Left ventricle myocardium inferior (tissue), 1 donor: ENCODE measurements at regions not wholly inside any gene's neighbourhood (a gene's known extent, or its start where the extent isn't known, plus 50 kb on each side); places are given as distances from the start of the nearest gene placed in this dataset.

Experiments
- DNase-seq: peaks from one replicate; pipeline ENCODE4 v3.0.0-alpha.2; 2020
- H3K27ac ChIP-seq: fragments of 200-600 bp; replicated peaks from 2 replicates; pipeline ENCODE4 v1.8.0; 2021
- H3K27me3 ChIP-seq: fragments of 200-600 bp; 2 replicates; pipeline ENCODE4 v1.8.0; 2021; ENCODE audit warnings: low read depth
- H3K36me3 ChIP-seq: fragments of 200-600 bp; 2 replicates; pipeline ENCODE4 v1.8.0; 2021
- H3K4me1 ChIP-seq: fragments of 200-600 bp; 2 replicates; pipeline ENCODE4 v1.8.0; 2021
- H3K4me3 ChIP-seq: fragments of 200-600 bp; 2 replicates; pipeline ENCODE4 v1.8.0; 2021; ENCODE audit warnings: mild to moderate bottlenecking, moderate library complexity
- H3K9me3 ChIP-seq: fragments of 200-600 bp; replicated peaks from 2 replicates; pipeline ENCODE4 v1.8.0; 2021
- intact Hi-C: fragments of 100-400 bp; cut with micrococcal nuclease; formaldehyde crosslinking; loops from one replicate; pipeline ENCODE4 v1.11.0; 2022
- TF ChIP-seq, protein P1 (sequence below): fragments of 200-600 bp; IDR thresholded peaks from 2 replicates; pipeline ENCODE4 v1.8.0; 2021; ENCODE audit warnings: antibody characterized with exemption, mild to moderate bottlenecking, borderline replicate concordance
- donor health status: DM: no; HTN: yes; CAD: no; lungs with severe emphysema.

DNA sequence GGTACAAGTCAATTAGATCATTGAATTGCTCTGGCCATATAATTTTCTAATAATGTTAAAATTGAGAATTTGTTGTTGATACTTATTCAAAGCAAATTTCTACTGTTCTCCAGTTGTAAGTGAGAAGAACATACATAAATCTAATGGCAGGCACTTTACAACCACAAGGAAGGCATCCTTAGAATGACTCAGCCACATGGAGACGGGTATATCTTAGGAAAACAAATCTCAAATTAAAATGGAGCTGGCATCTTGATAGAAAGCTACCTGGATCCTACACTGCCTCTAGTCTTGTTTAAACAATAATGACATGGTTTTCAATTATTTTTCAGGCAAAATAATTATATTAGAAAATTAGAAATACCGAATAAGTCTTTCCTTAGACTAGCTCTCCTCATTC is 1183.7 kb upstream of the SORCS1 start:
- intact Hi-C loops = no loop called here
- H3K27ac ChIP-seq = no peak overlapping the region
- no peak for DNase-seq
- no peaks in the 10 kb centered on the region for H3K4me1 ChIP-seq
- H3K4me3 ChIP-seq = no peak overlapping the region
- TF ChIP-seq, protein P1, sequence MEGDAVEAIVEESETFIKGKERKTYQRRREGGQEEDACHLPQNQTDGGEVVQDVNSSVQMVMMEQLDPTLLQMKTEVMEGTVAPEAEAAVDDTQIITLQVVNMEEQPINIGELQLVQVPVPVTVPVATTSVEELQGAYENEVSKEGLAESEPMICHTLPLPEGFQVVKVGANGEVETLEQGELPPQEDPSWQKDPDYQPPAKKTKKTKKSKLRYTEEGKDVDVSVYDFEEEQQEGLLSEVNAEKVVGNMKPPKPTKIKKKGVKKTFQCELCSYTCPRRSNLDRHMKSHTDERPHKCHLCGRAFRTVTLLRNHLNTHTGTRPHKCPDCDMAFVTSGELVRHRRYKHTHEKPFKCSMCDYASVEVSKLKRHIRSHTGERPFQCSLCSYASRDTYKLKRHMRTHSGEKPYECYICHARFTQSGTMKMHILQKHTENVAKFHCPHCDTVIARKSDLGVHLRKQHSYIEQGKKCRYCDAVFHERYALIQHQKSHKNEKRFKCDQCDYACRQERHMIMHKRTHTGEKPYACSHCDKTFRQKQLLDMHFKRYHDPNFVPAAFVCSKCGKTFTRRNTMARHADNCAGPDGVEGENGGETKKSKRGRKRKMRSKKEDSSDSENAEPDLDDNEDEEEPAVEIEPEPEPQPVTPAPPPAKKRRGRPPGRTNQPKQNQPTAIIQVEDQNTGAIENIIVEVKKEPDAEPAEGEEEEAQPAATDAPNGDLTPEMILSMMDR = no peak
- no peaks in the 10 kb centered on the region for H3K36me3 ChIP-seq
- no peaks in the 10 kb centered on the region for H3K27me3 ChIP-seq
- no peaks in the 10 kb centered on the region for H3K9me3 ChIP-seq

DNA sequence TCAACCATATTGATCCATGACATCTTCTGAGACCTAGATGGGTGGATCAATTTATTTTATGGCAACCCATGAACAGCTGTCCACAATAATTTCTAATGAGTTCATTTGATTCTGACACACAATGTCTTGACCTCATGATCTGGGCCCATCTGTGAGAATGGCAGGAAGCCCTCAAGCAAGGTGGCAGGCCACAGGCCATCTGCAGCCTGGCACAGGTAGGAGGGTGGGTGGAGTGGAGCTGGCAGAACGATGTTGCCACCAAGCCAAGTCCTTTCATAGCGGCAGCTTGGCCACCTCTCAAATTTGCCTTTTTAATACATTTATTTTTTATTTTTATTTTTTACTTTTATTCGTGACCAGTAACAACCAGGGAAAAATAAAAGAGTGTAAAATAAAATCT is 1181.6 kb upstream of the SORCS1 start:
- Histone ChIP-seq H3K27ac (no peak overlapping the region), H3K4me3 (no peak overlapping the region), H3K9me3 (peaks cover 16% of the 10 kb centered on the region), H3K27me3 (no peaks in the 10 kb centered on the region), H3K36me3 (no peaks in the 10 kb centered on the region), H3K4me1 (no peaks in the 10 kb centered on the region)
- intact Hi-C loops = no loop called here
- DNase-seq = no peak
- TF ChIP-seq, protein P1 = no peak

DNA sequence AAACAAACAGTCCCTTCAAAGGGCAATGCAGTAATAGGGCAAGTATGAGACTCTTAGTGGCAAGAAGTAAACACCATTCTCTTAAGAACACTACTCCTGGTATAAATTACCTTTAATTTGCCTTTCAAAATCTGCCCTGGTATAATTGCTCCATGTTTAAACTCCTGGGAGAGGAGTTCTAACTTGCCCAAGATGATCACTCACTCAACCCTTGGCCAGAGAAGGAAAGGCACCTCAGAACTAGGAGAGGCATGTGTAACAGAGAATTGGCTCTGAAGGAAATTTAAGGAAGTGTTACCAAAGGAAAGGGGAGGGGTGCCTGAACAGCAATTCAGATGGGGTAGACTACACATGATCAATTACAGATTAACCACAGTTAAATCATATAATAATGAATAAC is 1173.6 kb upstream of the SORCS1 start:
- TF ChIP-seq, protein P1 = no peak
- intact Hi-C loops = no loop called here
- Histone ChIP-seq H3K4me3 (no peak overlapping the region), H3K9me3 (peaks cover 16% of the 10 kb centered on the region), H3K27me3 (no peaks in the 10 kb centered on the region), H3K27ac (no peak overlapping the region), H3K36me3 (no peaks in the 10 kb centered on the region), H3K4me1 (no peaks in the 10 kb centered on the region)
- DNase-seq = no peak

DNA sequence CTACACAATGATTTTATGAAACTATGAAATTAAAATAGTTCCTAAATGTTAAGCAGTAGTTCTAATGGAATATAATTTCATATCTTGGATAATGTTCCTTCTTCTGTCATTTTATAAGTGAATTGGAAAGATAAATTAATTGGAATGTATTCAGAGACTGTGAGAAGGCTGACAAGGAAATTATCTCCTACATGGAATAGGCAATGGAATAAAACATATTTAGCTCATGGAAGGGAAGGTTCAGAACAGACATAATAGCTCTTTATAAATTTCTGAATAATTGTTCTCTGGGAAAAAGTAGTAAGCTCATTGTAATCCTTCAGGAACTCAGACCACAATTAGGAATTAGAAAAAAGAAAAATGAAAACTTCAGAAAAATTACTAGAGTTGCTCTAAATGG is 1172.3 kb upstream of the SORCS1 start:
- TF ChIP-seq, protein P1 = no peak
- Histone ChIP-seq H3K36me3 (no peaks in the 10 kb centered on the region), H3K27me3 (no peaks in the 10 kb centered on the region), H3K4me3 (no peak overlapping the region), H3K27ac (no peak overlapping the region), H3K9me3 (peaks cover 13% of the 10 kb centered on the region), H3K4me1 (no peaks in the 10 kb centered on the region)
- intact Hi-C loops = no loop called here
- DNase-seq = no peak

DNA sequence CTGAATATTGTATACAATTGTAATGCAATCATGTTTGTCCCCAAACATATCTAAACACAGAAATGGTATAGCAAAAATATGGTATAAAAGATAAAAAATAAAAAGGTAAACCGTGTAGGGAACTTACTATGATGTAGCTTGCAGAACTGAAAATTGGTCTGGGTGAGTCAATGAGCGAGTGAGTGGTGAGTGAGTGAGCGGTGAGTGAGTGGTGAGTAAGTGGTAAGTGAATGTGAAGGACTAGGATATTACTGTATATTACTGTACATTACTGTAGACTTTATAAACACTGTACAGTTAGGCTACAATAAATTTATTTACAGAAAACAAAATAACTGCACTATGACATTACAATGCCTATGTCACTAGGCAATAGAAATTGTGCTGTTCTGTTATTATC is 1163.2 kb upstream of the SORCS1 start:
- intact Hi-C loops = no loop called here
- Histone ChIP-seq H3K4me1 (no peaks in the 10 kb centered on the region), H3K27ac (no peak overlapping the region), H3K9me3 (peaks cover 11% of the 10 kb centered on the region), H3K4me3 (no peak overlapping the region), H3K27me3 (no peaks in the 10 kb centered on the region), H3K36me3 (no peaks in the 10 kb centered on the region)
- TF ChIP-seq, protein P1 = no peak
- DNase-seq = no peak

DNA sequence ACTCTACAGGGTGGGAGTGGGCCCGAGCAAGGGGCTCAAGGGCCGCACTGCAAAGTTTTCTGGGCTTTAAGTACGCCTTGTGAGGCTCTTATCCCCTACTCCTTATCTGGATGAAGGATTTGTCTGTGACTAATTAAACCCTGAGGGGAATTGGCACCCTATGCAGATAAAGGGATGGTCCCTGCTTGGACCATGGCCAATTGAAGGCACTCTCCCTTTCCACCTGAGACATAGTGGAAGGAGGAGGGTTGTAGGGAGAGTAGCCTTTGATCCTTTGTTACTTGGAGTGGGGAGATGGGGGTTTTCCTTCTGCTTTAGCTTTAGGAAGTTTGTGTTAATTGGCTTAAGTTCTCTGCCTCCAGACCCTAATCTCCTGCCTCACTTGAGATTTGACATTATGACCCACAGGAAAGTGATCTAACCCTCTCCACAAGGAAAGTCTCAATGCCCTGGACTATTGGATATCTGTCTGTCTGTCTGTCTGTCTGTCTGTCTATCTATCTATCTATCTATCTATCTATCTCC is 1158.8 kb upstream of the SORCS1 start:
- Histone ChIP-seq H3K4me1 (no peaks in the 10 kb centered on the region), H3K9me3 (no peaks in the 10 kb centered on the region), H3K27me3 (no peaks in the 10 kb centered on the region), H3K36me3 (no peaks in the 10 kb centered on the region), H3K4me3 (no peak overlapping the region), H3K27ac (no peak overlapping the region)
- intact Hi-C loops = no loop called here
- DNase-seq = no peak
- TF ChIP-seq, protein P1 = no peak
